SK-N-SH (cell line): ENCODE measurements at regions not wholly inside any gene's neighbourhood (a gene's known extent, or its start where the extent isn't known, plus 50 kb on each side); places are given as distances from the start of the nearest gene placed in this dataset.

ENCODE experiments used
- CTCF ChIA-PET: fragments of 300-600, 350-600 bp; formaldehyde crosslinking; extraction: SDS; loops from one replicate; lab custom pipeline; 2021; lab: Yijun Ruan, JAX
- POLR2A ChIA-PET: fragments of 350-600 bp; sonication (Branson Sonifier 250); formaldehyde crosslinking; extraction: SDS; loops from one replicate; lab custom pipeline; 2020; ENCODE audit warnings: antibody characterized with exemption, inconsistent platforms; lab: Yijun Ruan, JAX
- DNase-seq: peaks from one replicate; pipeline ENCODE4 v3.0.0; 2012
- H2AFZ ChIP-seq: fragments of 200-600 bp; sonication (generic); 2 replicates; pipeline ENCODE4 v1.8.1; 2016; ENCODE audit warnings: antibody characterized with exemption, mild to moderate bottlenecking, low read depth
- H3F3A ChIP-seq: fragments of 200-600 bp; sonication (generic); replicated peaks from 2 replicates; pipeline ENCODE3; 2016; ENCODE audit warnings: antibody characterized with exemption, mild to moderate bottlenecking; ENCODE audit not compliant: insufficient read depth
- H3K27ac ChIP-seq, 2 experiments: fragments of 200-500 bp in 1 of 2; fragments of 200-600 bp in 1 of 2; sonication (Bioruptor generic) in 1 of 2; sonication (generic), shearing (Covaris generic) in 1 of 2; 2 replicates each; pipeline versions ENCODE4 v1.5.1 to v1.6.1; 2014 to 2016; ENCODE audit warnings: low read depth in 2 of 2, inconsistent platforms in 1 of 2, low read length in 1 of 2, mild to moderate bottlenecking in 1 of 2, mixed read lengths in 1 of 2
- H3K27me3 ChIP-seq: fragments of 200-600 bp; sonication (generic), shearing (Covaris generic); 2 replicates; pipeline ENCODE4 v1.6.1; 2016; ENCODE audit warnings: mixed run types; ENCODE audit not compliant: insufficient read depth
- H3K36me3 ChIP-seq, 2 experiments: fragments of 200-500 bp in 1 of 2; fragments of 200-600 bp in 1 of 2; sonication (Bioruptor generic) in 1 of 2; sonication (generic) in 1 of 2; replicated peaks in 1 of 2; 2 replicates each; pipeline versions ENCODE3 to v1.5.1; 2014 to 2016; ENCODE audit warnings: low read length in 1 of 2, mild to moderate bottlenecking in 1 of 2; ENCODE audit not compliant: insufficient read depth in 2 of 2, control insufficient read depth in 1 of 2
- H3K4me1 ChIP-seq, 2 experiments: fragments of 200-500 bp in 1 of 2; fragments of 200-600 bp in 1 of 2; sonication (Bioruptor generic) in 1 of 2; sonication (generic), shearing (Covaris generic) in 1 of 2; 2 replicates each; pipeline versions ENCODE4 v1.5.1 to v1.6.1; 2014 to 2016; ENCODE audit warnings: low read depth in 1 of 2, low read length in 1 of 2, mixed run types in 1 of 2; ENCODE audit not compliant: insufficient read depth in 2 of 2, control insufficient read depth in 1 of 2
- H3K4me2 ChIP-seq: fragments of 200-600 bp; sonication (generic), shearing (Covaris generic); 2 replicates; pipeline ENCODE4 v1.6.1; 2017; ENCODE audit warnings: mixed run types
- H3K4me3 ChIP-seq, 2 experiments: fragments of 200-500 bp in 1 of 2; fragments of 200-600 bp in 1 of 2; sonication (Bioruptor generic) in 1 of 2; sonication (generic), shearing (Covaris generic) in 1 of 2; 2 replicates each; pipeline versions ENCODE4 v1.5.1 to v1.8.1; 2014 to 2016; ENCODE audit warnings: low read depth in 2 of 2, inconsistent platforms in 1 of 2, low read length in 1 of 2, mild to moderate bottlenecking in 1 of 2, mixed read lengths in 1 of 2, moderate library complexity in 1 of 2
- H3K79me2 ChIP-seq: fragments of 200-600 bp; sonication (generic); 2 replicates; pipeline ENCODE4 v1.8.1; 2017; ENCODE audit warnings: mild to moderate bottlenecking; ENCODE audit not compliant: insufficient read depth
- H3K9ac ChIP-seq: fragments of 200-600 bp; sonication (generic); 2 replicates; pipeline ENCODE4 v1.6.1; 2017; ENCODE audit warnings: mixed run types
- H3K9me2 ChIP-seq: fragments of 200-600 bp; sonication (generic); 2 replicates; pipeline ENCODE4 v1.6.1; 2017; ENCODE audit warnings: mixed run types
- H3K9me3 ChIP-seq: fragments of 200-600 bp; sonication (generic); 2 replicates; pipeline ENCODE4 v1.6.1; 2017; ENCODE audit warnings: mixed run types, mild to moderate bottlenecking, moderate library complexity
- H4K20me1 ChIP-seq: fragments of 200-600 bp; sonication (generic); 2 replicates; pipeline ENCODE4 v1.6.1; 2017; ENCODE audit warnings: mild to moderate bottlenecking, mixed run types; ENCODE audit not compliant: insufficient read depth
- FOSL2 ChIP-seq: IDR thresholded peaks from 2 replicates; pipeline ENCODE4 v1.4.0; 2012; ENCODE audit warnings: low read depth, mild to moderate bottlenecking, moderate library complexity, borderline replicate concordance
- FOXM1 ChIP-seq: IDR thresholded peaks from 2 replicates; pipeline ENCODE4 v1.4.0; 2012; ENCODE audit warnings: low read depth, mild to moderate bottlenecking
- JUND ChIP-seq: IDR thresholded peaks from 2 replicates; pipeline ENCODE4 v1.4.0; 2012
- MXI1 ChIP-seq: IDR thresholded peaks from 2 replicates; pipeline ENCODE4 v1.6.1; 2012; ENCODE audit warnings: mild to moderate bottlenecking, low read depth, low read length, improper control_type of control experiment
- NFIC ChIP-seq: IDR thresholded peaks from 2 replicates; pipeline ENCODE4 v1.4.0; 2012; ENCODE audit warnings: borderline replicate concordance
- RXRA ChIP-seq: IDR thresholded peaks from 2 replicates; pipeline ENCODE4 v1.4.0; 2012; ENCODE audit warnings: low read depth, mild to moderate bottlenecking, borderline replicate concordance
- TCF12 ChIP-seq: IDR thresholded peaks from 2 replicates; pipeline ENCODE4 v1.4.0; 2012
- TEAD4 ChIP-seq: IDR thresholded peaks from 2 replicates; pipeline ENCODE4 v1.4.0; 2012; ENCODE audit warnings: mild to moderate bottlenecking, borderline replicate concordance; ENCODE audit not compliant: insufficient read depth
- WGBS: methylation state at CpG from one replicate; pipeline ENCODE4 v1.1.6; 2017; ENCODE audit warnings: low lambda C conversion rate; 5-methylcytosine and 5-hydroxymethylcytosine counted together
- TF ChIP-seq, protein P1 (sequence below): fragments of 200-600 bp; sonication (generic); IDR thresholded peaks from 2 replicates; pipeline ENCODE4 v1.6.1; 2017; ENCODE audit warnings: antibody characterized with exemption, mild to moderate bottlenecking, moderate library complexity
- TF ChIP-seq, protein P2 (sequence below): IDR thresholded peaks from 2 replicates; pipeline ENCODE4 v1.4.0; 2012; ENCODE audit warnings: low read depth
- TF ChIP-seq, protein P3 (sequence below): IDR thresholded peaks from 2 replicates; pipeline ENCODE4 v1.6.1; 2012; ENCODE audit warnings: mild to moderate bottlenecking, low read depth, low read length, moderate library complexity
- TF ChIP-seq, protein P4 (sequence below): IDR thresholded peaks from 2 replicates; pipeline ENCODE4; 2012

DNA sequence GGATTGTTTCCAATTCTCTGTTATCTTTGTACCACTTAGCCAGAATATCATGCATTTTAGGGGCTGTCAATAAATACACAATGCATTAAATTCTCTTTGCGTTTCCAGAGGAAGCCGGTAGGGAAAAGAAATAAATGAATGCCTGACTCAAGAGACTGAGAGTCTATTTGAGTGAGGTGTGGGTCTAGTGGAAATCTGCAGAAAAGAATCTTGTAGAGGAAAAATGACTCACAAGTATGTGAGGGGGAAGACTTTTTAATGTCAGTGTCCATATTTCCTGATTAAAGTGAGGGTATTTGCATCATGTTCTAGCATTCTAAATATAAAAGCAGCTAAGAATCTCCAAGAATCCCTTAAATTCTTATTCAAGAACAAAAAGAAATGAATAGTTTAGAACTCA, 271.1 kb downstream of the PTPRC start:
- Histone ChIP-seq H2AFZ (no peak overlapping the region), H3K4me2 (peak overlapping the region; percentile 30; the same call in 1 of the 2 replicates), H3F3A (peaks cover 18% of the 10 kb centered on the region), H3K79me2 (peaks cover 43% of the 10 kb centered on the region), H3K9me3 (no peaks in the 10 kb centered on the region), H4K20me1 (no peaks in the 10 kb centered on the region), H3K27me3 (no peaks in the 10 kb centered on the region), H3K36me3 (peaks cover 0 to 27% of the 10 kb centered on the region in 2 experiments), H3K4me3 (no peak overlapping the region), H3K9me2 (no peaks in the 10 kb centered on the region), H3K9ac (no peak overlapping the region), H3K4me1 (peaks cover 13 to 26% of the 10 kb centered on the region in 2 experiments; a peak in 3 of 4 replicates), H3K27ac (peak overlapping the region; percentile 30 to 53; a peak in 3 of 4 replicates)
- peak; percentile 33; the same call in 1 of the 2 replicates for TF ChIP-seq FOSL2
- TF ChIP-seq, protein P1, sequence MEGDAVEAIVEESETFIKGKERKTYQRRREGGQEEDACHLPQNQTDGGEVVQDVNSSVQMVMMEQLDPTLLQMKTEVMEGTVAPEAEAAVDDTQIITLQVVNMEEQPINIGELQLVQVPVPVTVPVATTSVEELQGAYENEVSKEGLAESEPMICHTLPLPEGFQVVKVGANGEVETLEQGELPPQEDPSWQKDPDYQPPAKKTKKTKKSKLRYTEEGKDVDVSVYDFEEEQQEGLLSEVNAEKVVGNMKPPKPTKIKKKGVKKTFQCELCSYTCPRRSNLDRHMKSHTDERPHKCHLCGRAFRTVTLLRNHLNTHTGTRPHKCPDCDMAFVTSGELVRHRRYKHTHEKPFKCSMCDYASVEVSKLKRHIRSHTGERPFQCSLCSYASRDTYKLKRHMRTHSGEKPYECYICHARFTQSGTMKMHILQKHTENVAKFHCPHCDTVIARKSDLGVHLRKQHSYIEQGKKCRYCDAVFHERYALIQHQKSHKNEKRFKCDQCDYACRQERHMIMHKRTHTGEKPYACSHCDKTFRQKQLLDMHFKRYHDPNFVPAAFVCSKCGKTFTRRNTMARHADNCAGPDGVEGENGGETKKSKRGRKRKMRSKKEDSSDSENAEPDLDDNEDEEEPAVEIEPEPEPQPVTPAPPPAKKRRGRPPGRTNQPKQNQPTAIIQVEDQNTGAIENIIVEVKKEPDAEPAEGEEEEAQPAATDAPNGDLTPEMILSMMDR = peak; percentile 25; the same call in 1 of the 2 replicates
- TF ChIP-seq, protein P2, sequence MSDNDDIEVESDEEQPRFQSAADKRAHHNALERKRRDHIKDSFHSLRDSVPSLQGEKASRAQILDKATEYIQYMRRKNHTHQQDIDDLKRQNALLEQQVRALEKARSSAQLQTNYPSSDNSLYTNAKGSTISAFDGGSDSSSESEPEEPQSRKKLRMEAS = no peak
- no peak for TF ChIP-seq RXRA
- TF ChIP-seq JUND = 0 out of 2 replicates have a peak, but pooled peaks have one; percentile 11
- TF ChIP-seq, protein P3, sequence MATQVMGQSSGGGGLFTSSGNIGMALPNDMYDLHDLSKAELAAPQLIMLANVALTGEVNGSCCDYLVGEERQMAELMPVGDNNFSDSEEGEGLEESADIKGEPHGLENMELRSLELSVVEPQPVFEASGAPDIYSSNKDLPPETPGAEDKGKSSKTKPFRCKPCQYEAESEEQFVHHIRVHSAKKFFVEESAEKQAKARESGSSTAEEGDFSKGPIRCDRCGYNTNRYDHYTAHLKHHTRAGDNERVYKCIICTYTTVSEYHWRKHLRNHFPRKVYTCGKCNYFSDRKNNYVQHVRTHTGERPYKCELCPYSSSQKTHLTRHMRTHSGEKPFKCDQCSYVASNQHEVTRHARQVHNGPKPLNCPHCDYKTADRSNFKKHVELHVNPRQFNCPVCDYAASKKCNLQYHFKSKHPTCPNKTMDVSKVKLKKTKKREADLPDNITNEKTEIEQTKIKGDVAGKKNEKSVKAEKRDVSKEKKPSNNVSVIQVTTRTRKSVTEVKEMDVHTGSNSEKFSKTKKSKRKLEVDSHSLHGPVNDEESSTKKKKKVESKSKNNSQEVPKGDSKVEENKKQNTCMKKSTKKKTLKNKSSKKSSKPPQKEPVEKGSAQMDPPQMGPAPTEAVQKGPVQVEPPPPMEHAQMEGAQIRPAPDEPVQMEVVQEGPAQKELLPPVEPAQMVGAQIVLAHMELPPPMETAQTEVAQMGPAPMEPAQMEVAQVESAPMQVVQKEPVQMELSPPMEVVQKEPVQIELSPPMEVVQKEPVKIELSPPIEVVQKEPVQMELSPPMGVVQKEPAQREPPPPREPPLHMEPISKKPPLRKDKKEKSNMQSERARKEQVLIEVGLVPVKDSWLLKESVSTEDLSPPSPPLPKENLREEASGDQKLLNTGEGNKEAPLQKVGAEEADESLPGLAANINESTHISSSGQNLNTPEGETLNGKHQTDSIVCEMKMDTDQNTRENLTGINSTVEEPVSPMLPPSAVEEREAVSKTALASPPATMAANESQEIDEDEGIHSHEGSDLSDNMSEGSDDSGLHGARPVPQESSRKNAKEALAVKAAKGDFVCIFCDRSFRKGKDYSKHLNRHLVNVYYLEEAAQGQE = no peak
- TF ChIP-seq, protein P4, sequence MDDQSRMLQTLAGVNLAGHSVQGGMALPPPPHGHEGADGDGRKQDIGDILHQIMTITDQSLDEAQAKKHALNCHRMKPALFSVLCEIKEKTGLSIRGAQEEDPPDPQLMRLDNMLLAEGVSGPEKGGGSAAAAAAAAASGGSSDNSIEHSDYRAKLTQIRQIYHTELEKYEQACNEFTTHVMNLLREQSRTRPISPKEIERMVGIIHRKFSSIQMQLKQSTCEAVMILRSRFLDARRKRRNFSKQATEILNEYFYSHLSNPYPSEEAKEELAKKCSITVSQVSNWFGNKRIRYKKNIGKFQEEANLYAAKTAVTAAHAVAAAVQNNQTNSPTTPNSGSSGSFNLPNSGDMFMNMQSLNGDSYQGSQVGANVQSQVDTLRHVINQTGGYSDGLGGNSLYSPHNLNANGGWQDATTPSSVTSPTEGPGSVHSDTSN = peak; percentile 13; the same call in 1 of the 2 replicates
- no peak for TF ChIP-seq TCF12
- POLR2A ChIA-PET = no interaction called here
- WGBS = 47% methylated on average over 2 of the region's 2 CpGs
- DNase-seq = no peak
- CTCF ChIA-PET = no interaction called here

DNA sequence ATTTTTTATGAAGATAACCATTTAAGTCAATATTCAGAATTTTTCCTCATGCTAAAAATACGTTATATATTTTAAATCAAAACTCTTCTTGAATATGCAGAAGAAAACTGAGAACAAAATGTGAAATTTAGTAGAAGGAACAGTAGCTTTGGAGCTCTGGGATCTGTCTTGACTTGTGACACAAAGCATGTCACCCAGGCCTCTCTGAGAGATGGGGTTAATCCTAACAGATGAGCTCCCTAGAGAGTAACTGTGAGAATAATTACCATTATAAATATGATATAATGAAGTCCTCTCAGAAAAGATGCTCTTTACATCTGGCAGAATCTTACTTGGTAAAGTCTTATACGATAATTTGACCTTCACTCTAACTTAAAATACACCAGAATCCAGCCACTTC, 272.0 kb downstream of the PTPRC start:
- ChIA-PET CTCF (no interaction called here), POLR2A (no interaction called here)
- Histone ChIP-seq H3K4me2 (no peak overlapping the region), H3K79me2 (peaks cover 39% of the 10 kb centered on the region), H3F3A (peaks cover 14% of the 10 kb centered on the region), H2AFZ (no peak overlapping the region), H3K9me2 (no peaks in the 10 kb centered on the region), H3K4me3 (no peak overlapping the region), H4K20me1 (no peaks in the 10 kb centered on the region), H3K27me3 (no peaks in the 10 kb centered on the region), H3K9ac (no peak overlapping the region), H3K36me3 (peaks cover 0 to 22% of the 10 kb centered on the region in 2 experiments), H3K4me1 (peaks cover 13 to 27% of the 10 kb centered on the region in 2 experiments; a peak in 3 of 4 replicates), H3K27ac (peak overlapping the region in 1 of 2 experiments; percentile 53; a peak in 1 of 4 replicates), H3K9me3 (no peaks in the 10 kb centered on the region)
- TF ChIP-seq FOXM1 = no peak
- no peak for TF ChIP-seq MXI1
- no peak for TF ChIP-seq NFIC
- TF ChIP-seq, protein P1 = no peak
- TF ChIP-seq TEAD4 = no peak
- no peak for DNase-seq
- WGBS = 92% methylated on average over 2 of the region's 2 CpGs
